Stomach (tissue), 8 donors: ENCODE measurements at regions not wholly inside any gene's neighbourhood (a gene's known extent, or its start where the extent isn't known, plus 50 kb on each side); places are given as distances from the start of the nearest gene placed in this dataset.
"Not testable (repeated sequence)": the region's sequence is repeated elsewhere in the genome, so short reads cannot be mapped to it uniquely, and the experiment has no call there.

Source experiments
- DNase-seq, 2 donors: peaks; one replicate each; pipeline versions ENCODE4 v3.0.0 to v3.0.0-alpha.2; 2013 to 2019
- H3K27ac ChIP-seq, 5 donors: fragments of 200-600 bp in 4 of 5; sonication (generic) in 4 of 5; one replicate each; pipeline ENCODE4 v1.5.1; 2013 to 2019; ENCODE audit warnings: mild to moderate bottlenecking in 1 of 5, moderate library complexity in 1 of 5
- H3K27me3 ChIP-seq, 3 donors: fragments of 200-600 bp; sonication (generic); one replicate each; pipeline ENCODE4 v1.5.1; 2017 to 2019; ENCODE audit warnings: mixed run types in 1 of 3
- H3K36me3 ChIP-seq, 4 donors: fragments of 200-600 bp; sonication (generic); 1 replicate in 3 of 4; 2 replicates in 1 of 4; pipeline ENCODE4 v1.5.1; 2016 to 2019
- H3K4me1 ChIP-seq, 4 donors: fragments of 200-600 bp; sonication (generic); one replicate each; pipeline ENCODE4 v1.5.1; 2016 to 2019
- H3K4me3 ChIP-seq, 4 donors: fragments of 200-600 bp; sonication (generic) in 3 of 4; one replicate each; pipeline ENCODE4 v1.5.1; 2016 to 2019; ENCODE audit warnings: mild to moderate bottlenecking in 1 of 4
- H3K9me3 ChIP-seq, 4 donors: fragments of 200-600 bp; sonication (generic); one replicate each; pipeline ENCODE4 v1.5.1; 2016 to 2019
- CTCF ChIP-seq, 7 experiments: fragments of 450-650 bp in 4 of 7; fragments of 200-600 bp in 3 of 7; sonication (generic) in 3 of 7; IDR thresholded peaks; one replicate each; pipeline ENCODE4 v1.5.1; 2016 to 2019; ENCODE audit warnings: antibody characterized with exemption in 7 of 7, control low read depth in 2 of 7, mild to moderate bottlenecking in 1 of 7
- EP300 ChIP-seq: sonication (generic); formaldehyde crosslinking; IDR thresholded peaks from one replicate; pipeline ENCODE4 v1.6.1; 2017; ENCODE audit warnings: antibody characterized with exemption
- POLR2A ChIP-seq, 4 donors: fragments of 450-650 bp; IDR thresholded peaks; one replicate each; pipeline ENCODE4 v1.6.1; 2016; ENCODE audit warnings: antibody characterized with exemption in 4 of 4, control low read depth in 2 of 4, mild to moderate bottlenecking in 1 of 4, moderate library complexity in 1 of 4
- POLR2AphosphoS5 ChIP-seq, 3 donors: sonication (generic); formaldehyde crosslinking; IDR thresholded peaks; one replicate each; pipeline ENCODE4 v1.6.1; 2016; ENCODE audit warnings: antibody characterized with exemption in 3 of 3
- WGBS, 5 donors: extraction: QIAGEN DNeasy Blood & Tissue Kit in 3 of 5; methylation state at CpG; one replicate each; pipeline versions ENCODE4 v1.1.5 to v1.1.7; 2013 to 2018; 5-methylcytosine and 5-hydroxymethylcytosine counted together
- intact Hi-C: fragments of 100-400 bp; cut with DNase I; formaldehyde crosslinking; loops from one replicate; pipeline ENCODE4 v1.15.1; 2023; ENCODE audit warnings: low total_unique reads
- donor health status: healthy with polysubstance abuse.
- donor health status: Bipolar disorder and iron deficiency.
- donor health status: healthy.

- no peaks in the 10 kb centered on the region for H3K4me1 ChIP-seq
- DNase-seq = no peak
- peaks cover 0 to 17% (median 0%) of the 10 kb centered on the region in 3 donors for H3K27me3 ChIP-seq
- no peaks in the 10 kb centered on the region for H3K36me3 ChIP-seq
- no peak overlapping the region for H3K4me3 ChIP-seq
- H3K9me3 ChIP-seq = peaks cover 7 to 80% (median 60%) of the 10 kb centered on the region in 4 donors
- TF ChIP-seq POLR2AphosphoS5 (IDR thresholded peaks at IDR 0.05) (no peak), EP300 (no peak), POLR2A (IDR thresholded peaks at IDR 0.05) (no peak), CTCF (IDR thresholded peaks at IDR 0.05) (no peak)
- no peak overlapping the region for H3K27ac ChIP-seq
- WGBS, 5 donors = 54 to 63% (median 61%) methylated on average over 28 to 29 of the region's 29 CpGs
- intact Hi-C loops = no loop called here
Measured at GRCh38 chr16:35574011-35574410, 2114.6 kb downstream of the TP53TG3F start.

GRCh38 chr16:35574454-35575431, 2115.3 kb downstream of the TP53TG3F start:
- Histone ChIP-seq H3K9me3 (peaks cover 7 to 82% (median 66%) of the 10 kb centered on the region in 4 donors), H3K36me3 (no peaks in the 10 kb centered on the region), H3K4me3 (no peak overlapping the region), H3K4me1 (no peaks in the 10 kb centered on the region), H3K27ac (no peak overlapping the region), H3K27me3 (peaks cover 0 to 17% (median 0%) of the 10 kb centered on the region in 3 donors)
- TF ChIP-seq EP300 (no peak), CTCF (IDR thresholded peaks at IDR 0.05) (no peak), POLR2A (IDR thresholded peaks at IDR 0.05) (no peak), POLR2AphosphoS5 (IDR thresholded peaks at IDR 0.05) (no peak)
- intact Hi-C loops = no loop called here
- 53 to 70% (median 60%) methylated on average over 20 to 60 of the region's 60 CpGs for WGBS, 5 donors
- no peak for DNase-seq

- TF ChIP-seq EP300 = no peak
- TF ChIP-seq CTCF (IDR thresholded peaks at IDR 0.05) = no peak
- TF ChIP-seq POLR2AphosphoS5 (IDR thresholded peaks at IDR 0.05) = no peak
- TF ChIP-seq POLR2A (IDR thresholded peaks at IDR 0.05) = no peak
- DNase-seq = no peak
- peaks cover 7 to 89% (median 72%) of the 10 kb centered on the region in 4 donors for H3K9me3 ChIP-seq
- H3K27ac ChIP-seq = no peak overlapping the region
- WGBS, 5 donors = 77 to 83% (median 82%) methylated on average over 17 of the region's 17 CpGs
- no peaks in the 10 kb centered on the region for H3K4me1 ChIP-seq
- H3K4me3 ChIP-seq = no peak overlapping the region
- intact Hi-C loops = no loop called here
- no peaks in the 10 kb centered on the region for H3K36me3 ChIP-seq
- H3K27me3 ChIP-seq = peaks cover 0 to 17% (median 0%) of the 10 kb centered on the region in 3 donors
Measured at GRCh38 chr16:35575432-35575821, 2116.0 kb downstream of the TP53TG3F start.

- Histone ChIP-seq H3K36me3 (no peaks in the 10 kb centered on the region), H3K27me3 (no peaks in the 10 kb centered on the region), H3K4me3 (no peak overlapping the region), H3K4me1 (no peaks in the 10 kb centered on the region), H3K9me3 (peaks cover 0 to 22% (median 10%) of the 10 kb centered on the region in 4 donors), H3K27ac (no peak overlapping the region)
- intact Hi-C loops = no loop called here
- TF ChIP-seq CTCF (IDR thresholded peaks at IDR 0.05) = no peak
- no peak for TF ChIP-seq POLR2A (IDR thresholded peaks at IDR 0.05)
- DNase-seq = no peak
- WGBS, 5 donors = 4 to 28% (median 18%) methylated on average over 1 of the region's 1 CpG
Measured at GRCh38 chr16:35585411-35585810, 2126.0 kb downstream of the TP53TG3F start.

GRCh38 chr16:35590913-35591312, 2131.5 kb downstream of the TP53TG3F start:
- peaks cover 0 to 32% (median 14%) of the 10 kb centered on the region in 4 donors for H3K9me3 ChIP-seq
- H3K27me3 ChIP-seq, H3K4me3 ChIP-seq, intact Hi-C loops, H3K4me1 ChIP-seq, DNase-seq, H3K36me3 ChIP-seq, H3K27ac ChIP-seq: not testable (repeated sequence)
- 64 to 75% (median 72%) methylated on average over 6 to 7 of the region's 7 CpGs for WGBS, 5 donors
